Left lobe of liver (tissue), 2 donors: ENCODE measurements at regions not wholly inside any gene's neighbourhood (a gene's known extent, or its start where the extent isn't known, plus 50 kb on each side); places are given as distances from the start of the nearest gene placed in this dataset.
"Not testable (repeated sequence)": the region's sequence is repeated elsewhere in the genome, so short reads cannot be mapped to it uniquely, and the experiment has no call there.

ENCODE experiments used
- ATAC-seq: fragments of 200-7000 bp; cut with Tn5 transposase; one replicate; pipeline ENCODE4 v1.9.1; 2020; ENCODE audit warnings: mild to moderate bottlenecking, moderate library complexity
- DNase-seq: peaks from one replicate; pipeline ENCODE4 v3.0.0-alpha.2; 2020; ENCODE audit warnings: low spot score
- donor health status: DM: no; HTN: no; CAD: no; lungs with moderate emphysema.
- donor health status: DM: no; HTN: yes; CAD: no.

- ATAC-seq = no peak
Observed at GRCh38 chr4:123133397-123134050, 211.1 kb upstream of the NUDT6 start.

GRCh38 chr4:123144616-123145015 is 222.2 kb upstream of the NUDT6 start:
- no peak for DNase-seq
- no peak for ATAC-seq

More at GRCh38 chr4:123133397-123134050, 211.1 kb upstream of the NUDT6 start:
- DNase-seq = no peak

GRCh38 chr4:123158576-123158975 is 236.2 kb upstream of the NUDT6 start:
- ATAC-seq (no peak), DNase-seq (no peak)

GRCh38 chr4:123159479-123159878 is 237.1 kb upstream of the NUDT6 start:
- DNase-seq (no peak), ATAC-seq (no peak)

GRCh38 chr4:123162859-123163258 is 233.7 kb upstream of the SPRY1 start:
- DNase-seq = no peak
- no peak for ATAC-seq

- DNase-seq (no peak), ATAC-seq (no peak)
Observed at GRCh38 chr4:123163501-123163900, 233.1 kb upstream of the SPRY1 start.

- ATAC-seq = no peak
- DNase-seq = no peak
Observed at GRCh38 chr4:123166023-123166422, 230.6 kb upstream of the SPRY1 start.

GRCh38 chr4:123167931-123168330 is 228.7 kb upstream of the SPRY1 start:
- DNase-seq = no peak
- no peak for ATAC-seq

GRCh38 chr4:123168812-123169211 is 227.8 kb upstream of the SPRY1 start:
- ATAC-seq (no peak), DNase-seq (no peak)

- ATAC-seq = no peak
- no peak for DNase-seq
Observed at GRCh38 chr4:123170843-123171242, 225.8 kb upstream of the SPRY1 start.

GRCh38 chr4:123176605-123177004 is 220.0 kb upstream of the SPRY1 start:
- no peak for ATAC-seq
- DNase-seq = no peak

GRCh38 chr4:123182289-123182688 is 214.3 kb upstream of the SPRY1 start:
- no peak for DNase-seq

GRCh38 chr4:123183308-123183707 is 213.3 kb upstream of the SPRY1 start:
- DNase-seq (no peak), ATAC-seq (no peak)

More at GRCh38 chr4:123182289-123182688, 214.3 kb upstream of the SPRY1 start:
- ATAC-seq = no peak

- not testable (repeated sequence) for DNase-seq, ATAC-seq
Observed at GRCh38 chr4:123183754-123184153, 212.8 kb upstream of the SPRY1 start.

- no peak for DNase-seq
- no peak for ATAC-seq
Observed at GRCh38 chr4:123186731-123187130, 209.9 kb upstream of the SPRY1 start.

GRCh38 chr4:123190176-123190575 is 206.4 kb upstream of the SPRY1 start:
- ATAC-seq (no peak), DNase-seq (no peak)

GRCh38 chr4:123191728-123192127 is 204.9 kb upstream of the SPRY1 start:
- DNase-seq (no peak), ATAC-seq (no peak)

GRCh38 chr4:123193802-123194367 is 202.7 kb upstream of the SPRY1 start:
- DNase-seq = no peak
- no peak for ATAC-seq

- ATAC-seq (no peak), DNase-seq (no peak)
Observed at GRCh38 chr4:123198706-123199105, 197.9 kb upstream of the SPRY1 start.

GRCh38 chr4:123200051-123200940 is 196.3 kb upstream of the SPRY1 start:
- ATAC-seq (no peak), DNase-seq (no peak)

- ATAC-seq = no peak
- no peak for DNase-seq
Observed at GRCh38 chr4:123204737-123205136, 191.9 kb upstream of the SPRY1 start.

GRCh38 chr4:123206016-123206415 is 190.6 kb upstream of the SPRY1 start:
- ATAC-seq = no peak
- DNase-seq = no peak
